PC-9 (cell line): ENCODE measurements at regions not wholly inside any gene's neighbourhood (a gene's known extent, or its start where the extent isn't known, plus 50 kb on each side); places are given as distances from the start of the nearest gene placed in this dataset.

Experiments used
- BruUV-seq: library from RNA; stranded (reverse); fragments of 400-500 nt; replicated peaks from 2 replicates; lab custom pipeline; 2021; lab: Mats Ljungman, UMichigan
- CTCF ChIA-PET: fragments of 300-600 bp; sonication (Branson Sonifier 250); formaldehyde crosslinking; loops from one replicate; lab custom pipeline; 2022; ENCODE audit warnings: antibody characterized with exemption; lab: Charles Lee
- POLR2A ChIA-PET: fragments of 300-600 bp; sonication (Branson Sonifier 250); formaldehyde crosslinking; loops from one replicate; lab custom pipeline; 2022; ENCODE audit warnings: antibody characterized with exemption; ENCODE audit not compliant: unreplicated experiment; lab: Charles Lee
- DNase-seq, 2 experiments: peaks; one replicate each; pipeline versions ENCODE4 v3.0.0 to v3.0.0-alpha.2; 2015 to 2022; ENCODE audit warnings: mixed read lengths in 1 of 2
- H2AFZ ChIP-seq: fragments of 200-600 bp; sonication (generic); 2 replicates; pipeline ENCODE4 v1.8.1; 2017; ENCODE audit warnings: antibody characterized with exemption
- H3F3A ChIP-seq: fragments of 200-600 bp; sonication (generic); 2 replicates; pipeline ENCODE4 v1.8.1; 2017; ENCODE audit warnings: antibody characterized with exemption, mild to moderate bottlenecking, low read depth; ENCODE audit not compliant: insufficient read depth
- H3K27ac ChIP-seq: fragments of 200-600 bp; sonication (generic); 2 replicates; pipeline ENCODE4 v1.6.1; 2016; ENCODE audit warnings: mixed run types
- H3K27me3 ChIP-seq: fragments of 200-600 bp; sonication (generic); 2 replicates; pipeline ENCODE4 v1.6.1; 2016; ENCODE audit warnings: low read depth, mixed run types; ENCODE audit not compliant: insufficient read depth
- H3K36me3 ChIP-seq: fragments of 200-600 bp; sonication (generic); 2 replicates; pipeline ENCODE4 v1.6.1; 2016; ENCODE audit warnings: low read depth, mixed run types
- H3K4me1 ChIP-seq: fragments of 200-600 bp; sonication (generic); replicated peaks from 2 replicates; pipeline ENCODE4 v1.6.1; 2016; ENCODE audit warnings: mixed run types; ENCODE audit not compliant: insufficient read depth
- H3K4me2 ChIP-seq: fragments of 200-600 bp; sonication (generic); 2 replicates; pipeline ENCODE4 v1.6.1; 2017; ENCODE audit warnings: mixed run types
- H3K4me3 ChIP-seq: fragments of 200-600 bp; sonication (generic); 2 replicates; pipeline ENCODE4 v1.6.1; 2016; ENCODE audit warnings: mixed run types
- H3K79me2 ChIP-seq: fragments of 200-600 bp; sonication (generic); 2 replicates; pipeline ENCODE4 v1.6.1; 2017; ENCODE audit warnings: low read depth, mixed run types
- H3K9me2 ChIP-seq: fragments of 200-600 bp; sonication (generic); 2 replicates; pipeline ENCODE4 v1.8.1; 2017; ENCODE audit warnings: mild to moderate bottlenecking; ENCODE audit not compliant: insufficient read depth
- H3K9me3 ChIP-seq: fragments of 200-600 bp; sonication (generic); 2 replicates; pipeline ENCODE4 v1.8.1; 2016; ENCODE audit warnings: low read depth; ENCODE audit not compliant: insufficient read depth
- H4K20me1 ChIP-seq: fragments of 200-600 bp; sonication (generic); 2 replicates; pipeline ENCODE4 v1.8.1; 2017; ENCODE audit not compliant: insufficient read depth
- CTCF ChIP-seq: fragments of 200-600 bp; sonication (generic); conservative IDR thresholded peaks from 2 replicates; pipeline ENCODE4 v1.6.1; 2017; ENCODE audit warnings: mixed run types, antibody characterized with exemption, mild to moderate bottlenecking, moderate library complexity
- EZH2 ChIP-seq: fragments of 200-600 bp; sonication (generic); IDR thresholded peaks from 2 replicates; pipeline ENCODE4 v1.8.0; 2017; ENCODE audit warnings: antibody characterized with exemption, low read depth
- intact Hi-C: fragments of 100-400 bp; cut with micrococcal nuclease; formaldehyde crosslinking; loops from one replicate; pipeline ENCODE4 v1.10.0; 2022; ENCODE audit not compliant: unreplicated experiment

GRCh38 chr15:93662162-93662885 is 569.0 kb upstream of the MCTP2 start:
- H3K4me2 ChIP-seq, result no peak overlapping the region
- no peaks in the 10 kb centered on the region for H3K79me2 ChIP-seq
- H3K27ac ChIP-seq, result no peak overlapping the region
- ChIA-PET CTCF (no interaction called here), POLR2A (no interaction called here)
- H3K4me1 ChIP-seq, result no peaks in the 10 kb centered on the region
- H3K27me3 ChIP-seq, result peaks cover 5% of the 10 kb centered on the region; the same call in 1 of the 2 replicates
- TF ChIP-seq CTCF (no peak), EZH2 (no peak)
- H3K4me3 ChIP-seq, result no peak overlapping the region
- H3F3A ChIP-seq, result no peaks in the 10 kb centered on the region
- H3K36me3 ChIP-seq, result no peaks in the 10 kb centered on the region
- no peak overlapping the region for H2AFZ ChIP-seq
- intact Hi-C loops, result no loop called here
- no TSS peak for BruUV-seq
- DNase-seq, result no peak
- H4K20me1 ChIP-seq, result no peaks in the 10 kb centered on the region
- no peaks in the 10 kb centered on the region for H3K9me2 ChIP-seq
- no peaks in the 10 kb centered on the region for H3K9me3 ChIP-seq

- Histone ChIP-seq H3K79me2 (no peaks in the 10 kb centered on the region), H3K36me3 (no peaks in the 10 kb centered on the region), H3K9me3 (no peaks in the 10 kb centered on the region), H3K4me2 (no peak overlapping the region), H2AFZ (no peak overlapping the region), H3F3A (no peaks in the 10 kb centered on the region), H3K9me2 (no peaks in the 10 kb centered on the region), H4K20me1 (no peaks in the 10 kb centered on the region), H3K27ac (no peak overlapping the region), H3K27me3 (no peaks in the 10 kb centered on the region), H3K4me1 (no peaks in the 10 kb centered on the region), H3K4me3 (no peak overlapping the region)
- no peak for TF ChIP-seq EZH2
- TF ChIP-seq CTCF, result no peak
- intact Hi-C loops, result no loop called here
- ChIA-PET CTCF (no interaction called here), POLR2A (interaction anchor here (0.6 kb wide), 1 partner anchor 392 kb away, joined by 3 read pairs; no protein-coding TSS in a partner anchor)
- no TSS peak for BruUV-seq
- no peak for DNase-seq
Measured at GRCh38 chr15:93658026-93658816, 569.2 kb upstream of the RGMA start.

DNA sequence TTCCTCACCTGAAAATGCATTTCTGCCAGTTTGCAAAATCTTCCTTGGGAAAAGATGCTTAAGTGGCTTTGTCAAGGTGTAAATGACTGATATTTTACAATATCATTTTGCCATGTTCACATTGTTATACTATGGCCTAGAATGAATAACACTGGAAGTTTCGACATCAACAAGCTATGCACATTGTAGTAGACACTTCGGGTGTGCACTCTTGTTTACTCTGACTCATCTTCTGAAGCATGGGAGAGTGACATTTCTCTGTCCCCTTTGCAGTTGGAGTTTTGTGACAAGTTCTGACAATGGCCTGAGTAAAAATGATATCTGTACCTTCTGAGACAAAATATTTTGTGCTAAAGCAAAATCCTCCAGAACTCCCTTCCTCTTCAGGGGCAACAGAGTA is 567.0 kb upstream of the RGMA start:
- H3K4me2 ChIP-seq, result no peak overlapping the region
- H3K36me3 ChIP-seq, result no peaks in the 10 kb centered on the region
- H3K4me3 ChIP-seq, result no peak overlapping the region
- no peaks in the 10 kb centered on the region for H3K9me3 ChIP-seq
- H3K79me2 ChIP-seq, result no peaks in the 10 kb centered on the region
- TF ChIP-seq CTCF, result no peak
- no peak for TF ChIP-seq EZH2
- DNase-seq, result no peak
- BruUV-seq, result no TSS peak
- intact Hi-C loops, result no loop called here
- H3K27me3 ChIP-seq, result no peaks in the 10 kb centered on the region
- H4K20me1 ChIP-seq, result no peaks in the 10 kb centered on the region
- H3K27ac ChIP-seq, result no peak overlapping the region
- H3K4me1 ChIP-seq, result no peaks in the 10 kb centered on the region
- ChIA-PET POLR2A (no interaction called here), CTCF (no interaction called here)
- H3F3A ChIP-seq, result no peaks in the 10 kb centered on the region
- no peaks in the 10 kb centered on the region for H3K9me2 ChIP-seq
- no peak overlapping the region for H2AFZ ChIP-seq
